GM18907 (cell line): ENCODE measurements at regions not wholly inside any gene's neighbourhood (a gene's known extent, or its start where the extent isn't known, plus 50 kb on each side); places are given as distances from the start of the nearest gene placed in this dataset.
A peak's percentile ranks its signal among the peaks of the same experiment; 100 is the strongest.

ENCODE experiments used
- ATAC-seq: cut with Tn5 transposase; IDR thresholded peaks from one replicate; pipeline ENCODE4 v1.9.1; 2021; ENCODE audit warnings: mild to moderate bottlenecking, moderate library complexity; ENCODE audit not compliant: unreplicated experiment

DNA sequence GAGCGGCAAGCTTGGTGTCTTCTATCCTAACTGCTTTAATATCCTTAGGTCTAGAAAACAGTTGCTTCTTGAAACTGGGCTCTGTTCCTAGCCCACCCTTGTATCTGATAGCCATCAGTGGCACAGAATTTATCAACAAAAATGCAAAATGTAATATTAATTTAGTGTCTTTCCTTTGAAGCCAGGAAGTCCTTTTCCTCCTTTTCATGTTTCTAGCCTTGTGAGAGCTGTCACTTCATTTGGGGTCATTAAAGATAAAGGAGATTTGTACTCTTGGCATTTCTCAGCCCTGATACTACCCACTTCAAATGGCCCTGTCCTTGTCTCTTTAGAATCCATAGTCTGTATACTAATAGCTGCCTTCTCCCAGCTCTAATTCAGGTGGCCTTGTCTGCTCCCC, 111.0 kb downstream of the GAS1 start:
- peak; percentile 6 for ATAC-seq

DNA sequence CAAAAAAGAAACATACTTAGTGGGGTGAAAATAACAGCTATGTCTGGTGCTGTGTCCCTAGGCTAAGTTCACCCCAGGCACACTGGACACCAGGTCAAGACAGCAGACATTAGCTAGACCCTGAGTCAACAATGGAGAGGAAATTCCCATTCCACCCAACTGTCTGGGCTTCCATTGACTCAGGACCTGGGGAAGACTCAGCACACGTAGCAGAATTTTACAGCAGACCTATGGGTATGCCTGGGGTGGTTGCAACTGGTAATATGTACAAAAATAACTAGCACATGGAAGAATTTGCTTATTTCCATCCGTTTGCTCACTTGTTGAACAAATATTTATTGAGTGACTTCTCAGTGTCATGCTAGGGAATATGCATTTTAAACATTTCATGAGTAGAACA, 117.0 kb downstream of the GAS1 start:
- no peak for ATAC-seq

DNA sequence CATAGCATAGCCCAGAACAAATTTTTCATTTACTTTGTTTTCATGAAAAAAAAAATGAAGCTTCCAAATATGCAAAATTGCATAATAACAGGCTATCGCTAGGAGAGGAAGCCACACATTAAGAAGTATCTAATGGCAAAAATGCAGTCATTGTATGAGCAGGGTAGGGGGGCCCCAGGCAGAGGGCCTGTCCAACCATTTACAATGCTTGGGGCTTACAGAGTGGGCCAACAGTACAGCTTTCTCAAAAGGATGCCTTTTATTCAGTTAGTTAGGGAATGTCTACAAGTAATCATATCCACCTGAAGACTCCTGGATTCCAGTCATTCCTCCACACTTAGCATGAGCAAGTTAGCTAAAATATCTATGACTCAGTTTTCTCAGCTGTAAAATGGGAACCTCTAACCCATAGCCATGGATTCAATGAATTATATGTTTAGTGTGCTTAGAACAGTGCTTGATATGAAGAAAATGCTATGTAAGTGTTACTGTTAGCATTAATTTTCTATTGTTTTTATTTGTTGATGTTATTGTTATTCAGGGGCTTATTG, 117.7 kb downstream of the GAS1 start:
- no peak for ATAC-seq

DNA sequence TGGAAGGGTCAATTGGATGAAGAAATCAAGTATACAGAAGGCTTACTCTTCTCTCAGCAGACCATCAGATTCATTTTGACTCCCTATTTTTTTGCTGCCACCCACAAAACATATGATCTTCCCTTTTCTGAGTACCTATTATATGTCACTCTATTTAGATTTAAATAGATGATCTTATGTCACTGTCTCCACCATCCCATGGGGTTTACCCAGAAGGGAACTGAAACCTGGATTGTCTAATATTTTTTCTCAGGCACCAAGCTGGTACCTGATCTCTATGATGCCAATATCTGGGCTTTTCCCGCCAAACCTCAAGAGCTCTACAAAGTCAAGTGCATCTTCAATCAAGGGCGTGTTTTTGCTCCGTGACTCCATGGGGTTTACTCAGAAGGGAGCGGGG, 118.7 kb downstream of the GAS1 start:
- no peak for ATAC-seq

DNA sequence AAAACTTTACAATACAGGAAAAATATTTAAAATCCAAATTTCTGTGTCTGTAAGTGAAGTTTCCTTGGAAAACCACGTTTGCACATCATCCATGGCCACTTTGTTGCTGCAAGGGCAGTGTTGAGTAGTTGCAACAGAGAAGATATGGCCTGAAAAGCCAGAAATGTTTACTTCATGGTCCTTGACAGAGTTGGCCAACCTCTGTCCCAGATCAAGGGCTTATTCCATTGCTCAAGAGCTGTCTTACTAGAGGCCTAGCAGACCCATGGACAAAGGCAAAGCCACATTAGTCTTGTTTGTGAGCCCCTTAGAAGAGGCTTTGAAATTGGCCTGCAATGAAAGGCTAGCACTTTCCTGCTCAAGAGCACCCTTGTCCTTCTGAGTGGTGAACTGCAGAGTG, 119.4 kb downstream of the GAS1 start:
- ATAC-seq, result no peak

DNA sequence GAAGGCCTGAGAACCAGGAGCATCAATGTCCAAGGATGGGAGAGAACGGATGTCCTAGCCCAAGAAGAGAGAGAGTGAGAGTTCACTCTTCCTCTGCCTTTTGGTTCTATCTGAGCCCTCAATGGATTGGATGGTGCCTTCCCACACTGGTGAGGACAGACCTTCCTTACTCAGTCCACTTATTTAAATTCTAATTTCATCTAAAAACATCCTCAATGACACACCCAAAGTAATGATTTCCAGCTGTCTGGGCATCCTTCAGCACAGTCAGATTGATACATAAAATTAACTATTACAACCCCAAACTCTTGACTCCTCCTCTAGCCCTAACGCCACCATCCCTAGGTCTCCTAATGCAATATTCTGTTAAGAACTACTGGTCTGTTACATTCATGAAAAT, 122.0 kb downstream of the GAS1 start:
- no peak for ATAC-seq

DNA sequence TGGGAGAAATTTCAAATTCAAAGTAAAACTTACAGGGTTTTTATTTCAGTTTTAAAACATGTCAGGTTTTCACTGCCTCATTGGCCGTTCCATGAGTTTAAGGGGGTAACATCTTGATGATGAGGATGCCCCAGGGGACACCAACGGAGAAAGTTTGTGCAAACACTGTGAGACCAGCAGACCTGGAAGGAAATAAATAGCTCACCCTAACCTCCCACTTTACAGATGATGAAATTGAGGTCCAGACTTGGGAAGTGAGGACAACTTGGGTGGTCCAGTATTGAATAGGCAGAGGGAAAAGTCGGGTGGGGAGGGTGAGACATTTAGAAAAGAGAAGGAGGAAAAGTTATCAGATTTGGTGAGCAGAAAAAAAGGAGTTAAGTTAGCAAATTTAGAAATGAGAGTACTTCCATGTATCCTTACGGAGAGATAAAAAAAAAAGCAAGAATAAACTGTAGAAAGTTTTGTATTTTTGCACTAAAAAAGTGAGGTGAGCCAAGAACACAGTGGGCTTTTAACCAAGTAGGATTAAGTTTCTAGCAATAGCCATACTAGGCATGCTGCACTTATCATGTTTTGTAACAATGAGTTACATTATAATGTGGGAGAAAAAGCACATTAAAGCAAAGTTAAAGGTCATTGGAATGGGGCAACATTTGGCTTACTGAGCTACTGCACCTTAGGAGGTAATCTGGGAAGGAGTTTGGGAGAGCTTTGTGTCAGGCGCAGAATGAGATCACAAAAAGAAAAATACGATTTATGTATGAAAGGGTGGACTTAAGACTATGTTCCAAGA, 125.1 kb downstream of the GAS1 start:
- no peak for ATAC-seq

DNA sequence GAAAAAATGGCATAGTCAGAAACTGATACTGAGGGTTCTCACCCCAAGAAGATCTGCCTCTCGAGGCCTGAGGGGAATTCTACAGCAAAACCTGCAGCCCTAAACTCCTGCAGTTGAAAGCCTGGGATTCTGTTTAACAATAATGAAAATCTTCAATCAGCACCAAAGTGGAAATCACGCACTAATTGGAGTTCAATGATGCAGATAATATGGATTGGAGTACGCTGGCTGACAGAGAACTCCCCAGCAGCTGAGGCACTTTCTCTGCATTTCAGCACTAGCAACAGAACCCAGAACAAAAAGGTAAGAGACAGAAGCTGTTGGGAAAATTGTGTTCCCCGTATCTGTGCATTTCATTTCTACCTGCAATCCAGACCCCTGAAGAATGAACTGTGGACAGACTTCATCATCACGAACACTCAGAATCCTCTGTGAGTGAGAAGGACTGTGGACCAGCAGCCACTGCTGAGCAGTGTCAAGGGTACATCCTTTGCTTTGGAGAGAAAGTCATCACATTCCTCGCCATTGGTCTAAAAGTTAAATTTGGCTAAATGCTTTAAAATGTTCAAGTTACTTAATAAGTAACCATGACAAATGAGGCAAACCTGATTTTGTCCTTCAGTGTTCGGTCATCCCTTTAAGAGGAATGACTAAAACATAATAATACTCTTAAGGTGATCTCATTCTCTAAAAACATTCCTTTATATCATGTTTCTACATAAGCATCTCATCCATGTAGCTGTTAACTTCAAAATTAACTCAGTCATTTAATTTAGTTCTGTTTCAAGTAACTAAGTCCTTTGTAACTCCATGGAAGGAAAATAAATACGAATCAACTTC, 126.1 kb downstream of the GAS1 start:
- no peak for ATAC-seq

DNA sequence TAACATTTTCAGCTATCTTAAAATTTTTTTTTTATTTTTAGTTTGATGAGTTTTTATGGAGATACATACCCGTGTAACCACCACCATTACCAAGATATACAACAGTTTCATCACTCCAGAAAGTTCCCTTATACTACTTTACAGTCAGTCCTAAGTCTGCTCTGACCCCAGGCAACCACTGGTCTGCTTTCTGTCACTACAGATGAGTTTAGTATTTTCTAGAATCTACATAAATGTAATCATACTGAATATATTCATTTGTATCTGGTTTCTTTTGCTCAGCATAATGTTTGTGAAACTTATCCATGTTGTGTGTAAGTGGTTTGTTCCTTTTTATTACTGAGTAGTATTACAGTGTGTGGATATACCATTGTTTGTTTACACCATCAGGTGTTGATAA, 127.8 kb downstream of the GAS1 start:
- no peak for ATAC-seq

DNA sequence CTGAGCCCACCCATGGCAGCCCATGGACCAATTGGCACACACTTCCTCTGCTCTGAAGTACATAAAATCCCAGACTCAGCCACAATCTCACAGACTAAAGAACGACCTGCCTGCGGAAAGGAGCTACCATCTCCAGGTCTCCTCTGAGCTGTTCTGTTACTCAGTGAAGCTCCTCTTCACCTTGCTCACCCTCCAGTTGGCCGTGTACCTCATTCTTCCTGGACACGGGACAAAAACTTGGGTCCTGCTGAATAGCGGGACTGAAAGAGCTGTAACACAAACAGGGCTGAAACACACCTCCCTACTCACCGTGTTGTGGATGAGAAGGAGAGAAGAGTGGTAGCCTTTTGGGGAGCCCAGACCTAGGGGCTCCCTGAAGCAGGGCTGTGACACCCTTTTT, 128.7 kb downstream of the GAS1 start:
- ATAC-seq, result no peak

DNA sequence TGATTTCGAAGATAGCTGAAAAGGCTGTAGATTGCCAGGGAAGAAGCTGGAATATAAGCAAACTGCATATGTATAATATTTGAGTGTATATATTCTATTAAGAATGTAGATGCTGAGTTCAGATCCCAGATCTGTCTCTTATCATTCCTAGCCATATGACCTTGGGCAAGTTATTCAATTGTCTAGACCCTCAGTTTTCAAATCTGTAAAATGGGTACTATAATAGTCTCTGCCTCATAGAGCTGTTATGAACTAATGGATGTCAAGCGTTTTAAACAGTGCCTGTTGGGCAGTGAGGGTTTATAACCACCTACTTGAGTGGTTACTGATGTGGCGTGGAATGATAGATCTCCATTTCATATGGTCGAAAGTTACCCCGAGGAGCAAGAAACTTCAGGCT, 130.4 kb downstream of the GAS1 start:
- no peak for ATAC-seq

DNA sequence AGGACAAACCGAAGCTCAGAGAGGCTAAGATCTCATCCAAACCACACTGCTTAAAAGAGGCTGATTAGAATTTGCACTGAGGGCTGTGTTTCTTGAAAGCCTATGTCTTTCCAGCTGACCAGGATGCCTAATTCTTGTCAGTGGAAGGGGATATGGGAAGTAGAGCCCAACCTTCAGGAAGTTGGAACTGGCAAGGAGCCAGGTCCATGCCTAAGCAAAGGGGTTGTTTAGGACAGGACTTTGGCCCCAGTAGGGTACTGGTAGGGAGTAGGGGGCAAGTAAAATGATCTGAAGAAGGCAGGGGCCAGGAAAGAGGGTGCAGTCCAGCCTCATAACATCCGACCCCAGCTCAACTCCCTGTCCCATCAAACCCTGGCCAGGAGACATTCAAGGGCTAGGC, 130.9 kb downstream of the GAS1 start:
- ATAC-seq, result no peak

DNA sequence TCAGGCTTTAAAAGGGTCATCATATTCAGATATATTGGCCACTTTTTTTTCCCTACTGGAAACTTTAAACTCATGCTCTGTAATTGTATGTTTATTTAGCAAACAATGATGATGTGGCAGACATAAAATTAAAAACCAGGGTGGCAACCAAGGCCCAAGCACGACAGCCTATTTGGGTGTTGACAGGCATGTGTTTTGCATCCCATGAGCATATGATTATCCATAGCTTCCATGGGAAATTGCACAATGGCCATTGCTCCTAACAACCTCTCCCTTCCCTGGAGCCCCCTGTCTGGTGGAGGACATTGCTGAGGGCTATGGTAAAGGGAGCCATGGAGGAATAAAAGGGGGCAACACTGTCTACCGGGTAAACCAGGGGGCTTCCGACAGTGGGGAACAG, 134.7 kb downstream of the GAS1 start:
- no peak for ATAC-seq

DNA sequence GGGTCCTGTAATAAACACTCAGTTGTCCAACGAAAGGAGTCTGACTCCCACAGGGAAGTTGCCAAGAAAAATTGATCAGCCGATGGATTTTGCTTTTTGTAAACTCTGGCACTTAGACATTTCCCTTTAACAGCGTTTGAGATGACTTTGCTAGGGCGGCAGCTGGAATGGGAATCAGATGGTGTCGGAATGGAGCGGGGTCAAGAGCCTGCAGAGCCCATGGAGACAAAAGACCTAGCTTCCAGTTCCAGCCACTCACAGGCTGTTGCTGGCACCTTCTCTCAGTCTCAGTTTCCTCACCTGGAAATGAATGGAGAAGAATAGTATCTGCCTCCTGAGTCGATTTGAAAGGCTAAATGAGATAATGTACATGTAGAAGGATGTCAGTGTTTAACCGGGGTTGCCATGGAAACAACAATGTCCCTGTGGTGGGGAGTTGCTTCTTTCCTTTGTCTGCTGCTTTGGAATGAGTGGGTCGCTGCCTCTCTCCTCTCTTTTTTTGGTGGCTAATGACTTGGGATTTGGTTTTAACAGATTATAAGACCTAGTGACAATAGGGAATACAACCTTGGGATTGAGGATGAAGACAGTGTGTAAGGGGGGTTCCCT, 137.4 kb downstream of the GAS1 start:
- ATAC-seq, result no peak

DNA sequence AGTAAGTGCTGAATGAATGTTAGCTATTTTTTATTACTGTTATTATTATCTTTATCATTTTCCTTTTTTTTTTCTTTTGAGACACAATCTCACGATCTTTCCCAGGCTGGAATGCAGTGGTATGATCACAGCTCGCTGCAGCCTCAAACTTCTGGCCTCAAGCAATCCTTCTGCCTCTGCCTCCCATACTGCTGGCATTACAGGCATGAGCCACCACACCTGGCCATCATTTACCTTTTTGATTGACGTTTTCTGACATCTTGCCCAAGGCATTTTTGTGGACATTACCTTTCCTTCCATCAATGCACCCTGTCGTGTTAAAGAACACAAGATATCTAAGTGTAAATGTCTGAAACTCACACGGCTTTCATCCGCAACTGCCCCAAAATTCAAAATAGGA, 138.2 kb downstream of the GAS1 start:
- ATAC-seq, result no peak

DNA sequence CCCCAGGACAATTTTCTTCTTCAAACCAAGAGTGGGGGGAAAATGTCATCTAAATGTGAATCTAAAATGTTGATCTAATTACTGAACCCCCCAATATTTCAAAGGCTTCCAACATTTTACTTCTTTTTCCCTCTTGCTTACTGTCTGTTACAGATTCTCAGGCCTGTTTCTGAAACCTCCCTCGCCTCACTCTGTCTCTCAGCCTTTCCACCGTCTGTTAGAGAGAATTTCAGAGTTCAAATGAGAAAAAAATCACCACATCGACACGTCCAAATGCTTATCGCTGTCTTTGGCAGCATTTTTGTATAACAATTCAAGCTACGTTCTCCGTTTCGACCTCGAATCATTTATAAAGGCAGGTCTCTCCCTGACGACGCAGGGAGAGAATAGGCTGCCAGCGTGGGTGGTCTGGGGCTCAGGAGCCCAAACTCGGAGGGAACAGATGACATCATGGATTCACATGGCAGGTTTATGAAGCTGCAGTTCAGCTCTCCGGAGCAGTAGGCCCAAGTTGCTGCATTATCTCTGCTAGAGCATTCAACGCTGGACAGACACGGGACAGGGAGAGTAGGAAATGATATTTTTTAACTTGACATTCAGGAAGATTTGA, 139.8 kb downstream of the GAS1 start:
- ATAC-seq, result no peak

DNA sequence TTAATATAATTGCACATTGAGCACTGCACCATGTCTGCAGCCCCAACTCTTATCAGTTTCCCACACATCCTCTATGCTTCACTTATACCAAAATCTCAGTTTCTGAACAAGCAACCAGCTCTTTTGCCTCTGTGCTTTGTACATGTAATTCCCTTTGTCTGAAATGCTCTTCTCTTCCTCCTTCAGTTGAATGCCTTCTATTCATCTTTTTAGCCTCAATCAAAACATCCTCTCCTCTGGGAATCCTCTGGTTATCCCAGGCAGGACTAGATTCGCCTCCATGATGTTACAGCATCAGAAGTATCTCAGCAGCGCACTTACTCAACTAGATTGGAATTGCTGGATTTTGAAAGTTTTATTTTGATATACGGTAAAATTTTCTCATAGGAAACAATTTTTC, 143.3 kb downstream of the GAS1 start:
- ATAC-seq, result no peak

DNA sequence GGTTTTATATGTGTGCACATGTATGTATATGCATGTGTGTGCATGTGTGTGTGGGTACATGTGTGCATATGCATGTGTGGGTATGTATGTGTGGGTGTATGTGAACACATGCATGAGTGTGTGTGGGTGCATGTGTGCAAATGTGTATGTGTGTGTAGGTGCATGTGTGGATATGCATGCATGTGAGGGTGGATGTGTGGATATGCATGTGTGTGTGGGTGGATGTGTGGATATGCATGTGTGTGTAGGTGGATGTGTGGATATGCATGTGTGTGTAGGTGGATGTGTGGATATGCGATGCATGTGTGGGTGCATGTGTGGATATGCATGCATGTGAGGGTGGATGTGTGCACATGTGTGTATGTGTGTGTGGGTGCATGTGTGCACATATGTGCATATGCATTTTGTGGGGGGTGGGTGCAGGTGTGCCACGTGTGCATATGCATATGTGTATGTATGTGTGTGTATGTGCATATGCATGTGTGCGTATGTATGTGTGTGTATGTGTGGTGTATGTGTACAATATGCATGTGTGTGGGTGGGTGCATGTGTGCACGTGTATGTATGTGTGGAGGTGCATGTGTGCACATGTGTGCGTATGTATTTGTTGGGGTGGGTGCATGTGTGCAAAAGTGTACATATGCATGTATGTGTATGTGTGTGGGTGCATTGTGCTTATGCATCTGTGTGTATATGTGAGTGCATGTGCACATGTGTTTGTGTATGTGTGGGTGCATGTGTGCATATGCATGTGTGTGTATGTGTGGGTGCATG, 144.2 kb downstream of the GAS1 start:
- no peak for ATAC-seq

DNA sequence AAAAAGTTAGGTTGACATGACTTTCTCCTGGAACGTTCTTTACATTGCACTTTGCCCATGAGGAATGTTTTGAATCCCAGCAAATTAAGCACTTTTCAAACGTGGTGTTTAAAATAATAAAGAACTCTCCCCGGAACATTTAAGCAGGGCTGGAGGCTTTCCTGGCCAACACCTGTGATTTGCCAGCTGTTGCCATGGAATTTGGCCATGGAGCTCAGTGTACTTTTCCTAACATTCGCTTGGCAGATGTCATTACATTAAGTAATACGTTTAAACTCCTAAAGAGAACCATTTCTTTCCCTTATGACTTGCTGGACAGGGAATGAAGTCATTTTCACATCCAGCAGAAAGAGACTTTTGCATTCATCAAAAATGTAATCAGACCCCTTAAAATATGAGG, 146.1 kb downstream of the GAS1 start:
- no peak for ATAC-seq

DNA sequence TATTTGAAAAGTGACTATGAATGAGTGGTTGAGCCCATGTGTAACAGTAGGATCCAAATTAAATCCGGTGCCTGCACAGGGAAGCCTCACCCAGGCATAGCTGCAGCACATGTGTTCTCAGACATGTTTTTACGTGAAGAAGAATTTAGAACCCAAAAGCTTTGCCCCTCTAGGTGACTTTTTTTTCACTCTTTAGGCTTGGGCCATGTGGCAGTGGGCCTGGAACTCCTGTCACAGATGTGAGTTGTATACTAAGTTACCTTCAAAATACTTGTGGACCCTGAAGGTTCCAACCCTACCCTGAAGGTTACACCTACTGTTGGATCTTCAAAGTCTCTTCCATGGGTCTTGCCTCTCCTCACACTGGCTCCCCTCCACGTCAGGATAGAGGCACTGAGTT, 146.6 kb downstream of the GAS1 start:
- ATAC-seq, result no peak

DNA sequence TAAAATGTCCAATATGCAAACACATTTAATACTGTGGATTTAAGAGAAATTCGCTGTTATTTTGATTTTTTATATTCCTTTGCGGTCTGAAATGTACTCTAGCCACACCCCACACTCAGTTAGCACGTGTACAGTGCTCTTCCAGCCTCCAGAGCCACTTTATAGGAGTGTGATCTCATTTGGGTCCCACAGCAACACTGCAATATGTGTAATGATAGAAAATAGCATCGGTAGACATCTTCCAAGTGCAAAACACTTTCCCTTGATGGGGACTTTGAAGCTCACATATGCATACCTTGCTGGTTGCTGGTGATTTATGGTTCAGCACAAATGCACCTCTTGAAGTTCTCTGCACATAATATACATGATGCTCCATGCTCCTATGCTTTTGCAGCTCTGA, 148.3 kb downstream of the GAS1 start:
- ATAC-seq, result no peak
